ENCODE measurements at regions not wholly inside any gene's neighbourhood (a gene's known extent, or its start where the extent isn't known, plus 50 kb on each side); places are given as distances from the start of the nearest gene placed in this dataset.

DNA sequence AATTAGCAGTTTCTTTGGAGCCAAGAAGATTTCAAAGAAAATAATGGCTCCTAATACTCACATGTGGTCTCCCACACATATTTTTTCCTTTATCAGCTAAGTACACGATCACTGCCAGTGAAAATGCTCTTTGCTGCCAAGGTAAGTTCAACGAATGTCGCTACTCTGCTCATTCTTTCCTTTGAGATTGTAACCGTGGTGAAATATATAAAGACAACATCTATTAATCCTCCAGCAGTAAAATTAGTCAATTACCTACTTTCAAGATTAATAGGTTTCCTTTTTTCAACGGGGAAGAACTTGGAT, 672.2 kb downstream of the GATA3 start:
- no peak for TF ChIP-seq YY1 (IDR thresholded peaks at IDR 0.05)
- TF ChIP-seq, protein P1, sequence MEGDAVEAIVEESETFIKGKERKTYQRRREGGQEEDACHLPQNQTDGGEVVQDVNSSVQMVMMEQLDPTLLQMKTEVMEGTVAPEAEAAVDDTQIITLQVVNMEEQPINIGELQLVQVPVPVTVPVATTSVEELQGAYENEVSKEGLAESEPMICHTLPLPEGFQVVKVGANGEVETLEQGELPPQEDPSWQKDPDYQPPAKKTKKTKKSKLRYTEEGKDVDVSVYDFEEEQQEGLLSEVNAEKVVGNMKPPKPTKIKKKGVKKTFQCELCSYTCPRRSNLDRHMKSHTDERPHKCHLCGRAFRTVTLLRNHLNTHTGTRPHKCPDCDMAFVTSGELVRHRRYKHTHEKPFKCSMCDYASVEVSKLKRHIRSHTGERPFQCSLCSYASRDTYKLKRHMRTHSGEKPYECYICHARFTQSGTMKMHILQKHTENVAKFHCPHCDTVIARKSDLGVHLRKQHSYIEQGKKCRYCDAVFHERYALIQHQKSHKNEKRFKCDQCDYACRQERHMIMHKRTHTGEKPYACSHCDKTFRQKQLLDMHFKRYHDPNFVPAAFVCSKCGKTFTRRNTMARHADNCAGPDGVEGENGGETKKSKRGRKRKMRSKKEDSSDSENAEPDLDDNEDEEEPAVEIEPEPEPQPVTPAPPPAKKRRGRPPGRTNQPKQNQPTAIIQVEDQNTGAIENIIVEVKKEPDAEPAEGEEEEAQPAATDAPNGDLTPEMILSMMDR (IDR thresholded peaks at IDR 0.05; ENCODE audit: low read depth, low read length, missing input control) = no peak
- TF ChIP-seq, protein P2, sequence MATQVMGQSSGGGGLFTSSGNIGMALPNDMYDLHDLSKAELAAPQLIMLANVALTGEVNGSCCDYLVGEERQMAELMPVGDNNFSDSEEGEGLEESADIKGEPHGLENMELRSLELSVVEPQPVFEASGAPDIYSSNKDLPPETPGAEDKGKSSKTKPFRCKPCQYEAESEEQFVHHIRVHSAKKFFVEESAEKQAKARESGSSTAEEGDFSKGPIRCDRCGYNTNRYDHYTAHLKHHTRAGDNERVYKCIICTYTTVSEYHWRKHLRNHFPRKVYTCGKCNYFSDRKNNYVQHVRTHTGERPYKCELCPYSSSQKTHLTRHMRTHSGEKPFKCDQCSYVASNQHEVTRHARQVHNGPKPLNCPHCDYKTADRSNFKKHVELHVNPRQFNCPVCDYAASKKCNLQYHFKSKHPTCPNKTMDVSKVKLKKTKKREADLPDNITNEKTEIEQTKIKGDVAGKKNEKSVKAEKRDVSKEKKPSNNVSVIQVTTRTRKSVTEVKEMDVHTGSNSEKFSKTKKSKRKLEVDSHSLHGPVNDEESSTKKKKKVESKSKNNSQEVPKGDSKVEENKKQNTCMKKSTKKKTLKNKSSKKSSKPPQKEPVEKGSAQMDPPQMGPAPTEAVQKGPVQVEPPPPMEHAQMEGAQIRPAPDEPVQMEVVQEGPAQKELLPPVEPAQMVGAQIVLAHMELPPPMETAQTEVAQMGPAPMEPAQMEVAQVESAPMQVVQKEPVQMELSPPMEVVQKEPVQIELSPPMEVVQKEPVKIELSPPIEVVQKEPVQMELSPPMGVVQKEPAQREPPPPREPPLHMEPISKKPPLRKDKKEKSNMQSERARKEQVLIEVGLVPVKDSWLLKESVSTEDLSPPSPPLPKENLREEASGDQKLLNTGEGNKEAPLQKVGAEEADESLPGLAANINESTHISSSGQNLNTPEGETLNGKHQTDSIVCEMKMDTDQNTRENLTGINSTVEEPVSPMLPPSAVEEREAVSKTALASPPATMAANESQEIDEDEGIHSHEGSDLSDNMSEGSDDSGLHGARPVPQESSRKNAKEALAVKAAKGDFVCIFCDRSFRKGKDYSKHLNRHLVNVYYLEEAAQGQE (IDR thresholded peaks at IDR 0.05) = no peak
- TF ChIP-seq, protein P3, sequence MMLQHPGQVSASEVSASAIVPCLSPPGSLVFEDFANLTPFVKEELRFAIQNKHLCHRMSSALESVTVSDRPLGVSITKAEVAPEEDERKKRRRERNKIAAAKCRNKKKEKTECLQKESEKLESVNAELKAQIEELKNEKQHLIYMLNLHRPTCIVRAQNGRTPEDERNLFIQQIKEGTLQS (IDR thresholded peaks at IDR 0.05) = no peak
- no peak for TF ChIP-seq GABPA (IDR thresholded peaks at IDR 0.05 in 1 of 2, conservative IDR thresholded peaks at IDR 0.05 in 1 of 2)
- TF ChIP-seq RAD21 (IDR thresholded peaks at IDR 0.05) = no peak
- no peak for TF ChIP-seq SP1 (IDR thresholded peaks at IDR 0.05)
- no peak for TF ChIP-seq TAF1 (conservative IDR thresholded peaks at IDR 0.05)
- no peak for TF ChIP-seq FOXA1 (IDR thresholded peaks at IDR 0.05)
- no peak for TF ChIP-seq HNF4G (IDR thresholded peaks at IDR 0.05)
- TF ChIP-seq, protein P4, sequence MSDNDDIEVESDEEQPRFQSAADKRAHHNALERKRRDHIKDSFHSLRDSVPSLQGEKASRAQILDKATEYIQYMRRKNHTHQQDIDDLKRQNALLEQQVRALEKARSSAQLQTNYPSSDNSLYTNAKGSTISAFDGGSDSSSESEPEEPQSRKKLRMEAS (IDR thresholded peaks at IDR 0.05) = no peak
- TF ChIP-seq JUND (IDR thresholded peaks at IDR 0.05) = no peak
